ENCODE measurements at regions not wholly inside any gene's neighbourhood (a gene's known extent, or its start where the extent isn't known, plus 50 kb on each side); places are given as distances from the start of the nearest gene placed in this dataset.
A peak's percentile ranks its signal among the peaks of the same experiment; 100 is the strongest.
"Not testable (repeated sequence)": the region's sequence is repeated elsewhere in the genome, so short reads cannot be mapped to it uniquely, and the experiment has no call there.

- ATAC-seq (no peak), DNase-seq (no peak)
- no peaks in the 10 kb centered on the region for H3K9me3 ChIP-seq (ENCODE audit: control insufficient read depth, low read length)
- whole genome bisulfite sequencing: 78% methylated on average over 4 of the region's 4 CpGs
- H3K4me3 ChIP-seq (ENCODE audit: low read length): no peak overlapping the region
- no peaks in the 10 kb centered on the region for H3K4me1 ChIP-seq (ENCODE audit: control insufficient read depth, insufficient read depth, low read length)
- no peaks in the 10 kb centered on the region for H3K27me3 ChIP-seq (ENCODE audit: control insufficient read depth, insufficient read depth)
- H3K27ac ChIP-seq (ENCODE audit: low read length): no peak overlapping the region
- intact Hi-C loops (cut with DNase I): no loop called here
These were observed 55.6 kb upstream of the ABCD3 start for GRCh38 chr1:94362466-94363058.

- Histone ChIP-seq H3K4me3 (ENCODE audit: low read length) (no peak overlapping the region), H3K27me3 (ENCODE audit: control insufficient read depth, insufficient read depth) (no peaks in the 10 kb centered on the region), H3K9me3 (ENCODE audit: control insufficient read depth, low read length) (no peaks in the 10 kb centered on the region), H3K4me1 (ENCODE audit: control insufficient read depth, insufficient read depth, low read length) (no peaks in the 10 kb centered on the region), H3K27ac (ENCODE audit: low read length) (peak overlapping the region; percentile 12)
- WGBS: 62% methylated on average over 10 of the region's 10 CpGs
- ATAC-seq (peak; percentile 79 to 85), DNase-seq (peak in 1 of 3 donors; percentile 42)
- intact Hi-C loops (cut with DNase I): no loop called here
These were observed 59.3 kb upstream of the ABCD3 start for GRCh38 chr1:94358630-94359599.

GRCh38 chr1:94357661-94358060 lies 60.5 kb upstream of the ABCD3 start:
- WGBS: 93% methylated on average over 5 of the region's 5 CpGs
- intact Hi-C loops (cut with DNase I): no loop called here
- ATAC-seq: no peak
- DNase-seq: no peak
- Histone ChIP-seq H3K27ac (ENCODE audit: low read length) (no peak overlapping the region), H3K4me3 (ENCODE audit: low read length) (no peak overlapping the region), H3K9me3 (ENCODE audit: control insufficient read depth, low read length) (no peaks in the 10 kb centered on the region), H3K27me3 (ENCODE audit: control insufficient read depth, insufficient read depth) (no peaks in the 10 kb centered on the region), H3K4me1 (ENCODE audit: control insufficient read depth, insufficient read depth, low read length) (no peaks in the 10 kb centered on the region)

GRCh38 chr1:94355485-94355980 lies 62.7 kb upstream of the ABCD3 start:
- ATAC-seq (no peak), DNase-seq (no peak)
- H3K27me3 ChIP-seq (ENCODE audit: control insufficient read depth, insufficient read depth): no peaks in the 10 kb centered on the region
- no peak overlapping the region for H3K4me3 ChIP-seq (ENCODE audit: low read length)
- whole genome bisulfite sequencing: 53% methylated on average over 3 of the region's 3 CpGs
- H3K4me1 ChIP-seq (ENCODE audit: control insufficient read depth, insufficient read depth, low read length): no peaks in the 10 kb centered on the region
- H3K27ac ChIP-seq (ENCODE audit: low read length): no peak overlapping the region
- H3K9me3 ChIP-seq (ENCODE audit: control insufficient read depth, low read length): no peaks in the 10 kb centered on the region
- intact Hi-C loops (cut with DNase I): no loop called here

GRCh38 chr1:94351481-94351880 lies 66.7 kb upstream of the ABCD3 start:
- no peak for DNase-seq
- Histone ChIP-seq H3K9me3 (ENCODE audit: control insufficient read depth, low read length) (no peaks in the 10 kb centered on the region), H3K27ac (ENCODE audit: low read length) (no peak overlapping the region), H3K27me3 (ENCODE audit: control insufficient read depth, insufficient read depth) (no peaks in the 10 kb centered on the region), H3K4me3 (ENCODE audit: low read length) (no peak overlapping the region), H3K4me1 (ENCODE audit: control insufficient read depth, insufficient read depth, low read length) (no peaks in the 10 kb centered on the region)
- WGBS: 10% methylated on average over 2 of the region's 2 CpGs
- intact Hi-C loops (cut with DNase I): no loop called here
- ATAC-seq: no peak

- no peak for DNase-seq
- intact Hi-C loops (cut with DNase I): no loop called here
- Histone ChIP-seq H3K27ac (ENCODE audit: low read length) (peak overlapping the region; percentile 78), H3K4me1 (ENCODE audit: control insufficient read depth, insufficient read depth, low read length) (no peaks in the 10 kb centered on the region), H3K9me3 (ENCODE audit: control insufficient read depth, low read length) (no peaks in the 10 kb centered on the region), H3K4me3 (ENCODE audit: low read length) (no peak overlapping the region), H3K27me3 (ENCODE audit: control insufficient read depth, insufficient read depth) (no peaks in the 10 kb centered on the region)
- WGBS: 41% methylated on average over 1 of the region's 1 CpG
- ATAC-seq: peak; percentile 68 to 74
These were observed 67.8 kb upstream of the ABCD3 start for GRCh38 chr1:94350350-94350924.

- H3K27me3 ChIP-seq (ENCODE audit: control insufficient read depth, insufficient read depth): no peaks in the 10 kb centered on the region
- WGBS: 46% methylated on average over 2 of the region's 2 CpGs
- no peaks in the 10 kb centered on the region for H3K9me3 ChIP-seq (ENCODE audit: control insufficient read depth, low read length)
- H3K4me1 ChIP-seq (ENCODE audit: control insufficient read depth, insufficient read depth, low read length): no peaks in the 10 kb centered on the region
- H3K27ac ChIP-seq (ENCODE audit: low read length): no peak overlapping the region
- intact Hi-C loops (cut with DNase I): no loop called here
- H3K4me3 ChIP-seq (ENCODE audit: low read length): no peak overlapping the region
- ATAC-seq (no peak), DNase-seq (no peak)
These were observed 68.3 kb upstream of the ABCD3 start for GRCh38 chr1:94349853-94350252.

- H3K4me1 ChIP-seq (ENCODE audit: control insufficient read depth, insufficient read depth, low read length); H3K4me3 ChIP-seq (ENCODE audit: low read length); intact Hi-C loops (cut with DNase I); H3K27ac ChIP-seq (ENCODE audit: low read length); DNase-seq; ATAC-seq; H3K27me3 ChIP-seq (ENCODE audit: control insufficient read depth, insufficient read depth); H3K9me3 ChIP-seq (ENCODE audit: control insufficient read depth, low read length): not testable (repeated sequence)
- 89% methylated on average over 2 of the region's 2 CpGs for WGBS
These were observed 69.8 kb upstream of the ABCD3 start for GRCh38 chr1:94348386-94348785.

GRCh38 chr1:94345148-94345721 lies 73.0 kb upstream of the ABCD3 start:
- Histone ChIP-seq H3K4me1 (ENCODE audit: control insufficient read depth, insufficient read depth, low read length) (no peaks in the 10 kb centered on the region), H3K4me3 (ENCODE audit: low read length) (no peak overlapping the region), H3K27me3 (ENCODE audit: control insufficient read depth, insufficient read depth) (no peaks in the 10 kb centered on the region), H3K27ac (ENCODE audit: low read length) (no peak overlapping the region), H3K9me3 (ENCODE audit: control insufficient read depth, low read length) (no peaks in the 10 kb centered on the region)
- WGBS: 79% methylated on average over 4 of the region's 4 CpGs
- DNase-seq (no peak), ATAC-seq (no peak)
- intact Hi-C loops (cut with DNase I): no loop called here

- no peaks in the 10 kb centered on the region for H3K27me3 ChIP-seq (ENCODE audit: control insufficient read depth, insufficient read depth)
- H3K27ac ChIP-seq (ENCODE audit: low read length): no peak overlapping the region
- H3K9me3 ChIP-seq (ENCODE audit: control insufficient read depth, low read length): no peaks in the 10 kb centered on the region
- DNase-seq (no peak), ATAC-seq (no peak)
- no peaks in the 10 kb centered on the region for H3K4me1 ChIP-seq (ENCODE audit: control insufficient read depth, insufficient read depth, low read length)
- intact Hi-C loops (cut with DNase I): no loop called here
- 80% methylated on average over 3 of the region's 3 CpGs for WGBS
- H3K4me3 ChIP-seq (ENCODE audit: low read length): no peak overlapping the region
These were observed 75.8 kb upstream of the ABCD3 start for GRCh38 chr1:94342416-94342815.
